HepG2 (cell line): ENCODE measurements at regions not wholly inside any gene's neighbourhood (a gene's known extent, or its start where the extent isn't known, plus 50 kb on each side); places are given as distances from the start of the nearest gene placed in this dataset.

Source experiments
- ATAC-seq: fragments of 200-7000 bp; cut with Tn5 transposase; 3 replicates; pipeline ENCODE4 v1.9.1; 2020; ENCODE audit warnings: mild to moderate bottlenecking, moderate library complexity
- BruUV-seq: library from RNA; stranded (reverse); fragments of 400-500 nt; replicated peaks from 2 replicates; lab custom pipeline; 2021; lab: Mats Ljungman, UMichigan
- CTCF ChIA-PET: fragments of 300-600 bp; formaldehyde crosslinking; extraction: SDS; loops from one replicate; lab custom pipeline; 2021; ENCODE audit warnings: low total read pairs, inconsistent platforms, low intra/inter-chr PET ratio; lab: Yijun Ruan, JAX
- POLR2A ChIA-PET: fragments of 350-600 bp; sonication (Branson Sonifier 250); formaldehyde crosslinking; loops from one replicate; lab custom pipeline; 2020; ENCODE audit warnings: antibody characterized with exemption, inconsistent platforms; lab: Yijun Ruan, JAX
- DNase-seq: peaks from one replicate; pipeline ENCODE4 v3.0.0-alpha.2; 2015; ENCODE audit warnings: low spot score
- FAIRE-seq: peaks from 3 replicates; lab custom pipeline; 2011; peaks lifted over from hg19 to GRCh38; lab: Jason Lieb, UNC
- H2AFZ ChIP-seq: one replicate; pipeline ENCODE4 v1.6.1; 2011; ENCODE audit warnings: low read length, inconsistent platforms
- H3K27ac ChIP-seq: fragments of 300-600 bp; 3 replicates; pipeline ENCODE4 v1.8.0; 2011; ENCODE audit warnings: mixed run types, mild to moderate bottlenecking, mixed read lengths, low read length, inconsistent platforms; ENCODE audit not compliant: insufficient read depth; ENCODE audit errors: extremely low read length
- H3K27me3 ChIP-seq, 2 experiments: fragments of 200-600 bp in 1 of 2; 2 replicates in 1 of 2; 3 replicates in 1 of 2; pipeline versions ENCODE4 v1.6.0 to v1.8.0; 2011; ENCODE audit warnings: low read length in 2 of 2, mild to moderate bottlenecking in 2 of 2, moderate library complexity in 2 of 2, inconsistent platforms in 1 of 2; ENCODE audit not compliant: insufficient read depth in 2 of 2, control insufficient read depth in 1 of 2
- H3K36me3 ChIP-seq, 2 experiments: fragments of 200-600 bp in 1 of 2; replicated peaks in 1 of 2; 2 replicates in 1 of 2; 3 replicates in 1 of 2; pipeline versions ENCODE4 v1.5.1 to v1.8.0; 2011; ENCODE audit warnings: low read length in 2 of 2, inconsistent platforms in 1 of 2; ENCODE audit not compliant: insufficient read depth in 2 of 2, control insufficient read depth in 1 of 2
- H3K4me1 ChIP-seq: 2 replicates; pipeline ENCODE4 v1.5.1; 2012; ENCODE audit warnings: low read length, inconsistent platforms; ENCODE audit not compliant: insufficient read depth
- H3K4me2 ChIP-seq: 2 replicates; pipeline ENCODE4 v1.6.0; 2011; ENCODE audit warnings: low read depth, low read length, inconsistent platforms
- H3K4me3 ChIP-seq, 3 experiments: fragments of 200-600 bp in 1 of 3; sonication (generic), shearing (Covaris generic) in 1 of 3; replicated peaks in 1 of 3; 2 replicates each; pipeline ENCODE4 v1.5.1; 2011 to 2016; ENCODE audit warnings: low read length in 3 of 3, inconsistent platforms in 2 of 3, low read depth in 2 of 3, mild to moderate bottlenecking in 2 of 3, control low read depth in 1 of 3, mixed read lengths in 1 of 3; ENCODE audit not compliant: insufficient read depth in 1 of 3
- H3K79me2 ChIP-seq: one replicate; pipeline ENCODE4 v1.6.1; 2011; ENCODE audit warnings: low read length, inconsistent platforms; ENCODE audit not compliant: insufficient read depth
- H3K9ac ChIP-seq: 2 replicates; pipeline ENCODE4 v1.6.0; 2011; ENCODE audit warnings: mild to moderate bottlenecking, low read depth, low read length, inconsistent platforms; ENCODE audit not compliant: insufficient read depth
- H3K9me3 ChIP-seq: 2 replicates; pipeline ENCODE4 v1.5.1; 2012; ENCODE audit warnings: mild to moderate bottlenecking, low read length
- H4K20me1 ChIP-seq: 2 replicates; pipeline ENCODE4 v1.6.0; 2011; ENCODE audit warnings: inconsistent platforms, mild to moderate bottlenecking, low read length, moderate library complexity; ENCODE audit not compliant: insufficient read depth
- AKAP8 ChIP-seq: sonication (generic); formaldehyde crosslinking; IDR thresholded peaks from 2 replicates; pipeline ENCODE4 v1.5.1; 2020; ENCODE audit warnings: mild to moderate bottlenecking, missing genetic modification reagents
- DMAP1 ChIP-seq: IDR thresholded peaks from 2 replicates; pipeline ENCODE4 v1.6.1; 2016
- HNRNPH1 ChIP-seq: fragments of 200-400 bp; formaldehyde crosslinking; optimal IDR thresholded peaks from 2 replicates; pipeline ENCODE3; 2017; ENCODE audit warnings: mild to moderate bottlenecking, low read depth, low read length
- JUNB ChIP-seq: sonication (generic); formaldehyde crosslinking; IDR thresholded peaks from 2 replicates; pipeline ENCODE4 v1.8.0; 2022; ENCODE audit warnings: missing genetic modification reagents, mild to moderate bottlenecking, borderline replicate concordance
- MATR3 ChIP-seq: sonication (generic); formaldehyde crosslinking; IDR thresholded peaks from 2 replicates; pipeline ENCODE4 v1.4.0; 2020; ENCODE audit warnings: missing genetic modification reagents
- POLR2G ChIP-seq: fragments of 200-400 bp; formaldehyde crosslinking; IDR thresholded peaks from 2 replicates; pipeline ENCODE4 v1.6.1; 2018; ENCODE audit warnings: mild to moderate bottlenecking, low read depth, low read length, moderate library complexity
- SETDB1 ChIP-seq: sonication (generic); formaldehyde crosslinking; IDR thresholded peaks from 2 replicates; pipeline ENCODE4 v1.5.1; 2020; ENCODE audit warnings: missing genetic modification reagents, mild to moderate bottlenecking, borderline replicate concordance
- SP2 ChIP-seq: sonication (generic); formaldehyde crosslinking; IDR thresholded peaks from 2 replicates; pipeline ENCODE4 v1.5.1; 2020; ENCODE audit warnings: mild to moderate bottlenecking, missing genetic modification reagents
- TBX3 ChIP-seq: fragments of 450-650 bp; IDR thresholded peaks from 2 replicates; pipeline ENCODE4 v1.6.1; 2017; ENCODE audit warnings: antibody characterized with exemption, mild to moderate bottlenecking, inconsistent platforms, borderline replicate concordance
- YEATS2 ChIP-seq: sonication (generic); formaldehyde crosslinking; IDR thresholded peaks from 2 replicates; pipeline ENCODE4 v1.4.0; 2020; ENCODE audit warnings: missing genetic modification reagents, borderline replicate concordance
- ZNF326 ChIP-seq: sonication (generic); formaldehyde crosslinking; IDR thresholded peaks from 2 replicates; pipeline ENCODE4 v1.4.0; 2020; ENCODE audit warnings: missing genetic modification reagents, borderline replicate concordance
- ZNF652 ChIP-seq: IDR thresholded peaks from 2 replicates; pipeline ENCODE4 v1.6.1; 2016; ENCODE audit warnings: low read depth, borderline replicate concordance
- in situ Hi-C: cut with HindIII; loops from 2 replicates; pipeline ENCODE4 v1.10.0; 2017; ENCODE audit warnings: low pct_unique_long_range_greater_than_20kb; ENCODE audit not compliant: extremely low pct_ligation_motif_present
- intact Hi-C: fragments of 100-400 bp; cut with micrococcal nuclease; formaldehyde crosslinking; loops from one replicate; pipeline ENCODE4 v1.10.0; 2022; ENCODE audit not compliant: unreplicated experiment
- TF ChIP-seq, protein P1 (sequence below): sonication (generic); IDR thresholded peaks from 2 replicates; pipeline ENCODE4 v1.6.1; 2016; ENCODE audit warnings: low read depth, borderline replicate concordance
- TF ChIP-seq, protein P2 (sequence below): sonication (generic); formaldehyde crosslinking; IDR thresholded peaks from 2 replicates; pipeline ENCODE4 v1.4.0; 2020; ENCODE audit warnings: missing genetic modification reagents, mild to moderate bottlenecking, borderline replicate concordance
- TF ChIP-seq, protein P3 (sequence below): sonication (generic); formaldehyde crosslinking; conservative IDR thresholded peaks from 2 replicates; pipeline ENCODE4 v1.8.0; 2022; ENCODE audit warnings: mild to moderate bottlenecking, moderate library complexity, missing genetic modification reagents
- TF ChIP-seq, protein P4 (sequence below): sonication (generic); formaldehyde crosslinking; IDR thresholded peaks from 2 replicates; pipeline ENCODE4 v1.9.0; 2022; ENCODE audit warnings: missing genetic modification reagents, mild to moderate bottlenecking, borderline replicate concordance

- Histone ChIP-seq H3K79me2 (no peaks in the 10 kb centered on the region), H3K4me2 (no peak overlapping the region), H3K9ac (no peak overlapping the region), H2AFZ (no peak overlapping the region), H3K4me3 (no peak overlapping the region), H3K4me1 (no peaks in the 10 kb centered on the region), H3K27me3 (no peaks in the 10 kb centered on the region), H3K27ac (no peak overlapping the region), H3K9me3 (no peaks in the 10 kb centered on the region), H4K20me1 (no peaks in the 10 kb centered on the region), H3K36me3 (no peaks in the 10 kb centered on the region)
- in situ Hi-C loops: loop anchor here (25.0 kb wide), 2 partner anchors 502 to 677 kb away; no protein-coding TSS in a partner anchor
- BruUV-seq: no TSS peak
- intact Hi-C loops: no loop called here
- FAIRE-seq (no peak), ATAC-seq (no peak), DNase-seq (no peak)
- ChIA-PET CTCF (no interaction called here), POLR2A (no interaction called here)
- TF ChIP-seq, protein P1, sequence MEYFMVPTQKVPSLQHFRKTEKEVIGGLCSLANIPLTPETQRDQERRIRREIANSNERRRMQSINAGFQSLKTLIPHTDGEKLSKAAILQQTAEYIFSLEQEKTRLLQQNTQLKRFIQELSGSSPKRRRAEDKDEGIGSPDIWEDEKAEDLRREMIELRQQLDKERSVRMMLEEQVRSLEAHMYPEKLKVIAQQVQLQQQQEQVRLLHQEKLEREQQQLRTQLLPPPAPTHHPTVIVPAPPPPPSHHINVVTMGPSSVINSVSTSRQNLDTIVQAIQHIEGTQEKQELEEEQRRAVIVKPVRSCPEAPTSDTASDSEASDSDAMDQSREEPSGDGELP: no peak
- TF ChIP-seq TBX3 (no peak), YEATS2 (CRISPR knock-in tag) (no peak), JUNB (no peak), AKAP8 (CRISPR knock-in tag) (no peak), POLR2G (no peak), HNRNPH1 (no peak), DMAP1 (no peak), SP2 (CRISPR knock-in tag) (no peak), SETDB1 (CRISPR knock-in tag) (no peak), ZNF652 (CRISPR knock-in tag) (no peak), ZNF326 (CRISPR knock-in tag) (no peak), MATR3 (CRISPR knock-in tag) (no peak)
- TF ChIP-seq, protein P2, sequence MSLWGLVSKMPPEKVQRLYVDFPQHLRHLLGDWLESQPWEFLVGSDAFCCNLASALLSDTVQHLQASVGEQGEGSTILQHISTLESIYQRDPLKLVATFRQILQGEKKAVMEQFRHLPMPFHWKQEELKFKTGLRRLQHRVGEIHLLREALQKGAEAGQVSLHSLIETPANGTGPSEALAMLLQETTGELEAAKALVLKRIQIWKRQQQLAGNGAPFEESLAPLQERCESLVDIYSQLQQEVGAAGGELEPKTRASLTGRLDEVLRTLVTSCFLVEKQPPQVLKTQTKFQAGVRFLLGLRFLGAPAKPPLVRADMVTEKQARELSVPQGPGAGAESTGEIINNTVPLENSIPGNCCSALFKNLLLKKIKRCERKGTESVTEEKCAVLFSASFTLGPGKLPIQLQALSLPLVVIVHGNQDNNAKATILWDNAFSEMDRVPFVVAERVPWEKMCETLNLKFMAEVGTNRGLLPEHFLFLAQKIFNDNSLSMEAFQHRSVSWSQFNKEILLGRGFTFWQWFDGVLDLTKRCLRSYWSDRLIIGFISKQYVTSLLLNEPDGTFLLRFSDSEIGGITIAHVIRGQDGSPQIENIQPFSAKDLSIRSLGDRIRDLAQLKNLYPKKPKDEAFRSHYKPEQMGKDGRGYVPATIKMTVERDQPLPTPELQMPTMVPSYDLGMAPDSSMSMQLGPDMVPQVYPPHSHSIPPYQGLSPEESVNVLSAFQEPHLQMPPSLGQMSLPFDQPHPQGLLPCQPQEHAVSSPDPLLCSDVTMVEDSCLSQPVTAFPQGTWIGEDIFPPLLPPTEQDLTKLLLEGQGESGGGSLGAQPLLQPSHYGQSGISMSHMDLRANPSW: no peak
- TF ChIP-seq, protein P3, sequence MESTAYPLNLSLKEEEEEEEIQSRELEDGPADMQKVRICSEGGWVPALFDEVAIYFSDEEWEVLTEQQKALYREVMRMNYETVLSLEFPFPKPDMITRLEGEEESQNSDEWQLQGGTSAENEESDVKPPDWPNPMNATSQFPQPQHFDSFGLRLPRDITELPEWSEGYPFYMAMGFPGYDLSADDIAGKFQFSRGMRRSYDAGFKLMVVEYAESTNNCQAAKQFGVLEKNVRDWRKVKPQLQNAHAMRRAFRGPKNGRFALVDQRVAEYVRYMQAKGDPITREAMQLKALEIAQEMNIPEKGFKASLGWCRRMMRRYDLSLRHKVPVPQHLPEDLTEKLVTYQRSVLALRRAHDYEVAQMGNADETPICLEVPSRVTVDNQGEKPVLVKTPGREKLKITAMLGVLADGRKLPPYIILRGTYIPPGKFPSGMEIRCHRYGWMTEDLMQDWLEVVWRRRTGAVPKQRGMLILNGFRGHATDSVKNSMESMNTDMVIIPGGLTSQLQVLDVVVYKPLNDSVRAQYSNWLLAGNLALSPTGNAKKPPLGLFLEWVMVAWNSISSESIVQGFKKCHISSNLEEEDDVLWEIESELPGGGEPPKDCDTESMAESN: no peak
- TF ChIP-seq, protein P4, sequence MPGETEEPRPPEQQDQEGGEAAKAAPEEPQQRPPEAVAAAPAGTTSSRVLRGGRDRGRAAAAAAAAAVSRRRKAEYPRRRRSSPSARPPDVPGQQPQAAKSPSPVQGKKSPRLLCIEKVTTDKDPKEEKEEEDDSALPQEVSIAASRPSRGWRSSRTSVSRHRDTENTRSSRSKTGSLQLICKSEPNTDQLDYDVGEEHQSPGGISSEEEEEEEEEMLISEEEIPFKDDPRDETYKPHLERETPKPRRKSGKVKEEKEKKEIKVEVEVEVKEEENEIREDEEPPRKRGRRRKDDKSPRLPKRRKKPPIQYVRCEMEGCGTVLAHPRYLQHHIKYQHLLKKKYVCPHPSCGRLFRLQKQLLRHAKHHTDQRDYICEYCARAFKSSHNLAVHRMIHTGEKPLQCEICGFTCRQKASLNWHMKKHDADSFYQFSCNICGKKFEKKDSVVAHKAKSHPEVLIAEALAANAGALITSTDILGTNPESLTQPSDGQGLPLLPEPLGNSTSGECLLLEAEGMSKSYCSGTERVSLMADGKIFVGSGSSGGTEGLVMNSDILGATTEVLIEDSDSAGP (CRISPR knock-in tag): no peak
These were observed 59.5 kb upstream of the CAPRIN2 start for GRCh38 chr12:30814295-30814655.
